Upper lobe of left lung (tissue), 4 donors: ENCODE measurements at regions not wholly inside any gene's neighbourhood (a gene's known extent, or its start where the extent isn't known, plus 50 kb on each side); places are given as distances from the start of the nearest gene placed in this dataset.

ENCODE experiments used
- CTCF ChIP-seq, 6 experiments: fragments of 450-650 bp in 4 of 6; fragments of 200-600 bp in 2 of 6; sonication (generic) in 2 of 6; IDR thresholded peaks; one replicate each; pipeline ENCODE4 v1.5.1; 2016 to 2019; ENCODE audit warnings: antibody characterized with exemption in 6 of 6
- EP300 ChIP-seq, 4 donors: sonication (generic); formaldehyde crosslinking; IDR thresholded peaks; one replicate each; pipeline ENCODE4 v1.5.1; 2017; ENCODE audit warnings: antibody characterized with exemption in 4 of 4, control low read depth in 2 of 4
- POLR2A ChIP-seq, 4 donors: fragments of 450-650 bp; IDR thresholded peaks; one replicate each; pipeline ENCODE4 v1.5.1; 2016 to 2017; ENCODE audit warnings: antibody characterized with exemption in 4 of 4, mild to moderate bottlenecking in 2 of 4
- POLR2AphosphoS5 ChIP-seq, 2 donors: sonication (generic); formaldehyde crosslinking; IDR thresholded peaks; one replicate each; pipeline ENCODE4 v1.5.1; 2017; ENCODE audit warnings: antibody characterized with exemption in 2 of 2

GRCh38 chr6:139427199-139427598 is 52.8 kb upstream of the CITED2 start:
- TF ChIP-seq EP300 (IDR thresholded peaks at IDR 0.05), result no peak
- TF ChIP-seq CTCF (IDR thresholded peaks at IDR 0.05), result no peak
- no peak for TF ChIP-seq POLR2A (IDR thresholded peaks at IDR 0.05)
- no peak for TF ChIP-seq POLR2AphosphoS5 (IDR thresholded peaks at IDR 0.05)
